ENCODE measurements at regions not wholly inside any gene's neighbourhood (a gene's known extent, or its start where the extent isn't known, plus 50 kb on each side); places are given as distances from the start of the nearest gene placed in this dataset.
A peak's percentile ranks its signal among the peaks of the same experiment; 100 is the strongest.

GRCh38 chr13:50152655-50153309 is 137.5 kb downstream of the KCNRG start:
- Mint-ChIP-seq H3K4me3 (peak overlapping the region in 9 of 10 donors; percentile 18 to 79 (median 63)), H3K4me1 (peaks cover 6 to 17% (median 15%) of the 10 kb centered on the region in 7 donors), H3K27me3 (peaks cover 0 to 51% (median 0%) of the 10 kb centered on the region in 5 donors), H3K9me3 (no peaks in the 10 kb centered on the region), H3K27ac (peak overlapping the region in 1 of 9 donors; percentile 16), H3K36me3 (no peaks in the 10 kb centered on the region)
- CTCF ChIA-PET = no interaction called here
- intact Hi-C loops (cut with micrococcal nuclease) = no loop called here
- DNase-seq (no peak), ATAC-seq (no peak)
- no peak overlapping the region for H3K27ac ChIP-seq (ENCODE audit: low read depth, low read length)
- H3K9me3 ChIP-seq (ENCODE audit: control insufficient read depth in 2 of 3, low read length in 3 of 3) = no peaks in the 10 kb centered on the region
- peak overlapping the region; percentile 39 for H3K4me3 ChIP-seq (ENCODE audit: low read length)
- POLR2A ChIA-PET = no interaction called here
- no peaks in the 10 kb centered on the region for H3K36me3 ChIP-seq (ENCODE audit: control insufficient read depth in 2 of 3, insufficient read depth in 3 of 3, low read length in 3 of 3)
- H3K27me3 ChIP-seq (ENCODE audit: control insufficient read depth in 2 of 2, insufficient read depth in 2 of 2, low read length in 2 of 2) = no peaks in the 10 kb centered on the region
- H3K4me1 ChIP-seq (ENCODE audit: control insufficient read depth in 2 of 2, insufficient read depth in 2 of 2, low read length in 2 of 2) = peaks cover 0 to 5% of the 10 kb centered on the region in 2 donors

DNA sequence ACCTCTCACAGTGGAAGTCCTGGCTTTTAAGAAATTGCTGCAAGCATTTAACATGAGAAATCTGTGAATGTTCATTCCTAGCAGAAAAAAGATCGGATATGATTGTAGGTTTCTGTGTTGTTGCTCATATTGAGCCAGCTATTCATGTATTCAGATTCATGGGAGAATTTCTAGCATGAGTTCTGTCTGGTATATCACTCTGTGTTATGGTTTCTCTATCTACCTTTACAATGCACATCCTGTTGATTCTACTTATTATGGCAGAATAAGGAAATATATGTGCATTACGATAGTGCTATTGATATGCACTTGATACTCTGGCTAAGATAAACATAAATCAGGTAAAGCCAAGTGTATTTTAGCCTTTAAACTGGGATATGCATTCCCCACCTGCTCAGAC is 138.2 kb downstream of the KCNRG start:
- H3K4me1 ChIP-seq (ENCODE audit: control insufficient read depth in 2 of 2, insufficient read depth in 2 of 2, low read length in 2 of 2) = peaks cover 0 to 5% of the 10 kb centered on the region in 2 donors
- H3K4me1 Mint-ChIP-seq = peaks cover 6 to 17% (median 15%) of the 10 kb centered on the region in 7 donors
- H3K27me3 Mint-ChIP-seq = peaks cover 0 to 46% (median 0%) of the 10 kb centered on the region in 5 donors
- H3K9me3 ChIP-seq (ENCODE audit: control insufficient read depth in 2 of 3, low read length in 3 of 3) = no peaks in the 10 kb centered on the region
- H3K27ac ChIP-seq (ENCODE audit: low read depth, low read length) = no peak overlapping the region
- DNase-seq (no peak), ATAC-seq (no peak)
- H3K4me3 ChIP-seq (ENCODE audit: low read length) = no peak overlapping the region
- H3K27me3 ChIP-seq (ENCODE audit: control insufficient read depth in 2 of 2, insufficient read depth in 2 of 2, low read length in 2 of 2) = no peaks in the 10 kb centered on the region
- no peaks in the 10 kb centered on the region for H3K36me3 ChIP-seq (ENCODE audit: control insufficient read depth in 2 of 3, insufficient read depth in 3 of 3, low read length in 3 of 3)
- no peaks in the 10 kb centered on the region for H3K36me3 Mint-ChIP-seq
- H3K27ac Mint-ChIP-seq = no peak overlapping the region
- CTCF ChIA-PET = no interaction called here
- peak overlapping the region in 2 of 10 donors; percentile 19 to 54 for H3K4me3 Mint-ChIP-seq
- no peaks in the 10 kb centered on the region for H3K9me3 Mint-ChIP-seq
- POLR2A ChIA-PET = no interaction called here
- intact Hi-C loops (cut with micrococcal nuclease) = no loop called here

- no peak overlapping the region for H3K27ac Mint-ChIP-seq
- no peaks in the 10 kb centered on the region for H3K9me3 ChIP-seq (ENCODE audit: control insufficient read depth in 2 of 3, low read length in 3 of 3)
- H3K36me3 ChIP-seq (ENCODE audit: control insufficient read depth in 2 of 3, insufficient read depth in 3 of 3, low read length in 3 of 3) = no peaks in the 10 kb centered on the region
- POLR2A ChIA-PET = no interaction called here
- no peak overlapping the region for H3K27ac ChIP-seq (ENCODE audit: low read depth, low read length)
- CTCF ChIA-PET = no interaction called here
- H3K27me3 Mint-ChIP-seq = peaks cover 0 to 46% (median 0%) of the 10 kb centered on the region in 5 donors
- no peak overlapping the region for H3K4me3 Mint-ChIP-seq
- DNase-seq (no peak), ATAC-seq (no peak)
- no peaks in the 10 kb centered on the region for H3K27me3 ChIP-seq (ENCODE audit: control insufficient read depth in 2 of 2, insufficient read depth in 2 of 2, low read length in 2 of 2)
- no peaks in the 10 kb centered on the region for H3K9me3 Mint-ChIP-seq
- peaks cover 6 to 17% (median 15%) of the 10 kb centered on the region in 7 donors for H3K4me1 Mint-ChIP-seq
- peaks cover 0 to 5% of the 10 kb centered on the region in 2 donors for H3K4me1 ChIP-seq (ENCODE audit: control insufficient read depth in 2 of 2, insufficient read depth in 2 of 2, low read length in 2 of 2)
- intact Hi-C loops (cut with micrococcal nuclease) = no loop called here
- no peaks in the 10 kb centered on the region for H3K36me3 Mint-ChIP-seq
- no peak overlapping the region for H3K4me3 ChIP-seq (ENCODE audit: low read length)
Observed at GRCh38 chr13:50153876-50154275, 138.6 kb downstream of the KCNRG start.

DNA sequence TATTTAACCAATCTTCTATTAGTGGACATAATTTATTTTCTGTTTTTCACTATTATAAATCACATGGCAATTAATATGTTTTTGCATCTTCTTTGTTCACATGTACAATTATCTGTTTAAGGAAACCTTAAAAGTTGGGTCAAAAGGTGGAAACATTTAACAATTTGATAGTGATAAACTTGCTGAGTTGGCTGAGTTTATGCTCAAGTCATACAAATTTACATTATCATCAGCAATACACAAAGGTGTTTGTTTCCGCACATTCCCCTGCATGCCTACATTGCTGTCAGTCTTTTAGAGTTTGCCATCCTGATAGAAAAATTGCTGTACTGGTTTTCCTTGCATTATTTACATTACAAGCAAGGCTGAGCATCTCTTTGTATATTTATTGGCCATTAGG is 139.5 kb downstream of the KCNRG start:
- no peaks in the 10 kb centered on the region for H3K36me3 Mint-ChIP-seq
- H3K4me1 Mint-ChIP-seq = peaks cover 6 to 17% (median 15%) of the 10 kb centered on the region in 7 donors
- H3K27ac Mint-ChIP-seq = no peak overlapping the region
- H3K9me3 ChIP-seq (ENCODE audit: control insufficient read depth in 2 of 3, low read length in 3 of 3) = no peaks in the 10 kb centered on the region
- H3K27me3 ChIP-seq (ENCODE audit: control insufficient read depth in 2 of 2, insufficient read depth in 2 of 2, low read length in 2 of 2) = no peaks in the 10 kb centered on the region
- POLR2A ChIA-PET = no interaction called here
- no peak overlapping the region for H3K4me3 ChIP-seq (ENCODE audit: low read length)
- no peaks in the 10 kb centered on the region for H3K9me3 Mint-ChIP-seq
- H3K36me3 ChIP-seq (ENCODE audit: control insufficient read depth in 2 of 3, insufficient read depth in 3 of 3, low read length in 3 of 3) = no peaks in the 10 kb centered on the region
- DNase-seq = no peak
- H3K27ac ChIP-seq (ENCODE audit: low read depth, low read length) = no peak overlapping the region
- intact Hi-C loops (cut with micrococcal nuclease) = no loop called here
- H3K27me3 Mint-ChIP-seq = peaks cover 0 to 47% (median 0%) of the 10 kb centered on the region in 5 donors
- H3K4me1 ChIP-seq (ENCODE audit: control insufficient read depth in 2 of 2, insufficient read depth in 2 of 2, low read length in 2 of 2) = peaks cover 0 to 5% of the 10 kb centered on the region in 2 donors
- no peak overlapping the region for H3K4me3 Mint-ChIP-seq
- ATAC-seq = no peak
- CTCF ChIA-PET = no interaction called here

DNA sequence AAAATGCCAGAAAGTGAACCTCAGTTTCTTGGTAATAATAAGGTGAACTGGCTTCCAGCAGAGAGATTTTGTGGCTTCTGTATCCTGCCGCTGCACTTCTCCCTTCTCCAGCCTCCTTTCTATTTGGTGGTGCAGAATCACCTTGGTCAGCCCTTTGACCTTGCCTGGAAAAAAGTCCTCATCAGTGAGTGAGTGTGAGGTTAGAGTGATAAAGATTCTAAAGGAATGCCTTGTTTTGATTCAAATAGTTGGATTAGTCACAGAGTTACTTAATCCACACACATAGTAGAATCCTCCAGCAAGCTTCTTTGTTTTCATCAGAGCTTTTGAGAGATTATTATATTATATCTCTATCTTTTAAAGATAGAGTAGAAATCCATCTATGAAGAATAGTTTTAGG is 140.9 kb downstream of the KCNRG start:
- Histone ChIP-seq H3K27me3 (ENCODE audit: control insufficient read depth in 2 of 2, insufficient read depth in 2 of 2, low read length in 2 of 2) (no peaks in the 10 kb centered on the region), H3K4me1 (ENCODE audit: control insufficient read depth in 2 of 2, insufficient read depth in 2 of 2, low read length in 2 of 2) (peaks cover 0 to 5% of the 10 kb centered on the region in 2 donors), H3K4me3 (ENCODE audit: low read length) (no peak overlapping the region), H3K27ac (ENCODE audit: low read depth, low read length) (no peak overlapping the region), H3K9me3 (ENCODE audit: control insufficient read depth in 2 of 3, low read length in 3 of 3) (no peaks in the 10 kb centered on the region), H3K36me3 (ENCODE audit: control insufficient read depth in 2 of 3, insufficient read depth in 3 of 3, low read length in 3 of 3) (no peaks in the 10 kb centered on the region)
- ATAC-seq (no peak), DNase-seq (no peak)
- H3K4me3 Mint-ChIP-seq = no peak overlapping the region
- peaks cover 6 to 17% (median 15%) of the 10 kb centered on the region in 7 donors for H3K4me1 Mint-ChIP-seq
- intact Hi-C loops (cut with micrococcal nuclease) = no loop called here
- ChIA-PET CTCF (no interaction called here), POLR2A (interaction anchor here (0.7 kb wide), 1 partner anchor 85 kb away, joined by 3 read pairs; no protein-coding TSS in a partner anchor)
- H3K9me3 Mint-ChIP-seq = no peaks in the 10 kb centered on the region
- no peak overlapping the region for H3K27ac Mint-ChIP-seq
- H3K27me3 Mint-ChIP-seq = peaks cover 0 to 48% (median 3%) of the 10 kb centered on the region in 5 donors
- no peaks in the 10 kb centered on the region for H3K36me3 Mint-ChIP-seq

- no peak overlapping the region for H3K27ac Mint-ChIP-seq
- no peaks in the 10 kb centered on the region for H3K27me3 ChIP-seq (ENCODE audit: control insufficient read depth in 2 of 2, insufficient read depth in 2 of 2, low read length in 2 of 2)
- H3K4me1 Mint-ChIP-seq = peaks cover 6 to 17% (median 15%) of the 10 kb centered on the region in 7 donors
- H3K4me1 ChIP-seq (ENCODE audit: control insufficient read depth in 2 of 2, insufficient read depth in 2 of 2, low read length in 2 of 2) = peaks cover 0 to 5% of the 10 kb centered on the region in 2 donors
- no peaks in the 10 kb centered on the region for H3K36me3 ChIP-seq (ENCODE audit: control insufficient read depth in 2 of 3, insufficient read depth in 3 of 3, low read length in 3 of 3)
- intact Hi-C loops (cut with micrococcal nuclease) = no loop called here
- H3K9me3 ChIP-seq (ENCODE audit: control insufficient read depth in 2 of 3, low read length in 3 of 3) = no peaks in the 10 kb centered on the region
- H3K4me3 Mint-ChIP-seq = no peak overlapping the region
- ATAC-seq (no peak), DNase-seq (no peak)
- H3K9me3 Mint-ChIP-seq = no peaks in the 10 kb centered on the region
- H3K4me3 ChIP-seq (ENCODE audit: low read length) = no peak overlapping the region
- no peaks in the 10 kb centered on the region for H3K36me3 Mint-ChIP-seq
- ChIA-PET POLR2A (interaction anchor here (0.7 kb wide), 1 partner anchor 86 kb away, joined by 3 read pairs; no protein-coding TSS in a partner anchor), CTCF (no interaction called here)
- peaks cover 0 to 45% (median 3%) of the 10 kb centered on the region in 5 donors for H3K27me3 Mint-ChIP-seq
- no peak overlapping the region for H3K27ac ChIP-seq (ENCODE audit: low read depth, low read length)
Observed at GRCh38 chr13:50156561-50157127, 141.4 kb downstream of the KCNRG start.

Data from naive thymus-derived CD4-positive, alpha-beta T cell (primary cell).